Hepatocyte (in vitro differentiated cells): ENCODE measurements at regions not wholly inside any gene's neighbourhood (a gene's known extent, or its start where the extent isn't known, plus 50 kb on each side); places are given as distances from the start of the nearest gene placed in this dataset.

ENCODE experiments used
- DNase-seq: peaks from one replicate; pipeline ENCODE4 v3.0.0-alpha.2; 2016; ENCODE audit warnings: low spot score
- H2AFZ ChIP-seq: fragments of 200-600 bp; sonication (generic); 2 replicates; pipeline ENCODE4 v1.6.0; 2016; ENCODE audit warnings: antibody characterized with exemption, mild to moderate bottlenecking
- H3K27ac ChIP-seq: fragments of 200-600 bp; sonication (generic); 2 replicates; pipeline ENCODE4 v1.5.1; 2016; ENCODE audit warnings: mild to moderate bottlenecking
- H3K27me3 ChIP-seq: fragments of 200-600 bp; sonication (generic); 2 replicates; pipeline ENCODE4 v1.6.1; 2016
- H3K36me3 ChIP-seq: fragments of 200-600 bp; sonication (generic); replicated peaks from 2 replicates; pipeline ENCODE4 v1.5.1; 2016; ENCODE audit warnings: low read depth; ENCODE audit not compliant: insufficient read depth
- H3K4me1 ChIP-seq: fragments of 200-600 bp; sonication (generic); 2 replicates; pipeline ENCODE4 v1.5.1; 2016; ENCODE audit warnings: mild to moderate bottlenecking, moderate library complexity; ENCODE audit not compliant: insufficient read depth
- H3K4me2 ChIP-seq: fragments of 200-600 bp; sonication (generic); 2 replicates; pipeline ENCODE4 v1.6.0; 2016
- H3K4me3 ChIP-seq: fragments of 200-600 bp; sonication (generic); 2 replicates; pipeline ENCODE4 v1.5.1; 2016; ENCODE audit warnings: mild to moderate bottlenecking
- H3K79me2 ChIP-seq: fragments of 200-600 bp; sonication (generic); 2 replicates; pipeline ENCODE4 v1.6.0; 2017; ENCODE audit warnings: mild to moderate bottlenecking
- H3K9me2 ChIP-seq: fragments of 200-600 bp; sonication (generic); replicated peaks from 2 replicates; pipeline ENCODE4 v1.6.0; 2017; ENCODE audit warnings: mild to moderate bottlenecking; ENCODE audit not compliant: insufficient read depth
- H3K9me3 ChIP-seq: fragments of 200-600 bp; sonication (generic); 2 replicates; pipeline ENCODE4 v1.5.1; 2016; ENCODE audit warnings: low read depth, mild to moderate bottlenecking
- H4K20me1 ChIP-seq: fragments of 200-600 bp; sonication (generic); 2 replicates; pipeline ENCODE4 v1.6.0; 2016; ENCODE audit warnings: mild to moderate bottlenecking; ENCODE audit not compliant: insufficient read depth, poor library complexity, severe bottlenecking
- EZH2 ChIP-seq: fragments of 200-600 bp; sonication (generic); IDR thresholded peaks from 2 replicates; pipeline ENCODE4 v1.6.1; 2016; ENCODE audit warnings: antibody characterized with exemption, mild to moderate bottlenecking, borderline replicate concordance
- EZH2phosphoT487 ChIP-seq: fragments of 200-600 bp; sonication (generic); IDR thresholded peaks from one replicate; pipeline ENCODE4 v1.6.1; 2018; ENCODE audit warnings: antibody characterized with exemption, mild to moderate bottlenecking, low read depth, moderate library complexity; ENCODE audit not compliant: unreplicated experiment, severe bottlenecking
- WGBS: methylation state at CpG from one replicate; pipeline ENCODE4 v1.1.6; 2016; ENCODE audit warnings: low lambda C conversion rate; ENCODE audit errors: missing lambda C conversion rate; 5-methylcytosine and 5-hydroxymethylcytosine counted together
- TF ChIP-seq, protein P1 (sequence below): fragments of 200-600 bp; sonication (generic); IDR thresholded peaks from 2 replicates; pipeline ENCODE4 v1.5.1; 2016; ENCODE audit warnings: antibody characterized with exemption, mild to moderate bottlenecking; ENCODE audit not compliant: poor library complexity

DNA sequence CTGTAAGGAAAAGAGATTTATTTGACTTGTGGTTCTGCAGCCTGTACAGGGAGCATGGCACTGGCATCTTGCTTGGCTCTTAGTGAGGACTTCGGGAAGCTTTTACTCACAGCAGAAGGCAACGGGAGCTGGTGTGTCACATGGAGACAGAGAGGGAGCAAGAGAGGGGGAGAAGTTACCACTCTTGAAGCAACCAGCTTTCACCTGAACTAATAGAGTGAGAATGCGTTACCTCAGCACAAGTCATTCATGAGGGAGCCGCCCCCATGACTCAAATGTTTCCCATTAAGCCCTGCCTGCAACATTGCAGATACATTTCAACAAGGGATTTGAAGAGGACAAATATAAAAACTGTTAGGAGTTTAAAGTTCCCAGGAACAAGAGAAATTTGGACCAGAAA lies 190.0 kb downstream of the CYRIA start:
- no peak overlapping the region for H3K4me2 ChIP-seq
- H3K9me3 ChIP-seq, result no peaks in the 10 kb centered on the region
- H3K4me1 ChIP-seq, result no peaks in the 10 kb centered on the region
- TF ChIP-seq EZH2phosphoT487 (no peak), EZH2 (no peak)
- TF ChIP-seq, protein P1, sequence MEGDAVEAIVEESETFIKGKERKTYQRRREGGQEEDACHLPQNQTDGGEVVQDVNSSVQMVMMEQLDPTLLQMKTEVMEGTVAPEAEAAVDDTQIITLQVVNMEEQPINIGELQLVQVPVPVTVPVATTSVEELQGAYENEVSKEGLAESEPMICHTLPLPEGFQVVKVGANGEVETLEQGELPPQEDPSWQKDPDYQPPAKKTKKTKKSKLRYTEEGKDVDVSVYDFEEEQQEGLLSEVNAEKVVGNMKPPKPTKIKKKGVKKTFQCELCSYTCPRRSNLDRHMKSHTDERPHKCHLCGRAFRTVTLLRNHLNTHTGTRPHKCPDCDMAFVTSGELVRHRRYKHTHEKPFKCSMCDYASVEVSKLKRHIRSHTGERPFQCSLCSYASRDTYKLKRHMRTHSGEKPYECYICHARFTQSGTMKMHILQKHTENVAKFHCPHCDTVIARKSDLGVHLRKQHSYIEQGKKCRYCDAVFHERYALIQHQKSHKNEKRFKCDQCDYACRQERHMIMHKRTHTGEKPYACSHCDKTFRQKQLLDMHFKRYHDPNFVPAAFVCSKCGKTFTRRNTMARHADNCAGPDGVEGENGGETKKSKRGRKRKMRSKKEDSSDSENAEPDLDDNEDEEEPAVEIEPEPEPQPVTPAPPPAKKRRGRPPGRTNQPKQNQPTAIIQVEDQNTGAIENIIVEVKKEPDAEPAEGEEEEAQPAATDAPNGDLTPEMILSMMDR, result no peak
- H3K9me2 ChIP-seq, result no peaks in the 10 kb centered on the region
- no peak overlapping the region for H2AFZ ChIP-seq
- WGBS, result 81% methylated on average over 4 of the region's 4 CpGs
- H3K36me3 ChIP-seq, result no peaks in the 10 kb centered on the region
- no peaks in the 10 kb centered on the region for H3K79me2 ChIP-seq
- DNase-seq, result peak; percentile 31
- H4K20me1 ChIP-seq, result no peaks in the 10 kb centered on the region
- no peak overlapping the region for H3K27ac ChIP-seq
- H3K4me3 ChIP-seq, result no peak overlapping the region
- no peaks in the 10 kb centered on the region for H3K27me3 ChIP-seq

DNA sequence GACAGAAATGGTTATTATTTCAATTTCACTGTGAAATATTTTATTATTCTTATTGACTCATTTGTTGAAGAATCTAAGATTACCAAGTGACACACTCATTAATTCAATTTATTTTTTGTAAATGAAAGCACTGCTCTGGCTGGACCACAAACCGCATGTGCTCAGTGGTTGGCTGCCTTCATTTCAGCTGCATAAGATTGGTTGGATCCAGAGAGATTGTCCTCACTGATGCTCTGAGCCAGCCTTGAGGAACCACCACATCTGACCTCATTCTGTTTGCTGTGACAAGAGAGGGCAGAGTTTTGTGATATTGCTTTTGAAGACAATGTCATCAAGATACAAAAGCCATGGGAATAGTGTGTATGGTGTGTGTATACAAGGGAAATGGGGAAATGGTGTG lies 192.1 kb downstream of the CYRIA start:
- Histone ChIP-seq H3K27me3 (no peaks in the 10 kb centered on the region), H3K27ac (no peak overlapping the region), H3K79me2 (no peaks in the 10 kb centered on the region), H3K4me1 (no peaks in the 10 kb centered on the region), H3K9me2 (no peaks in the 10 kb centered on the region), H3K4me2 (no peak overlapping the region), H2AFZ (no peak overlapping the region), H3K4me3 (no peak overlapping the region), H3K9me3 (no peaks in the 10 kb centered on the region), H4K20me1 (no peaks in the 10 kb centered on the region), H3K36me3 (no peaks in the 10 kb centered on the region)
- WGBS, result 94% methylated on average over 1 of the region's 1 CpG
- TF ChIP-seq, protein P1, result no peak
- TF ChIP-seq EZH2 (no peak), EZH2phosphoT487 (no peak)
- no peak for DNase-seq

GRCh38 chr2:16470936-16471490 lies 194.6 kb downstream of the CYRIA start:
- no peak for TF ChIP-seq EZH2
- no peak for TF ChIP-seq EZH2phosphoT487
- TF ChIP-seq, protein P1, result no peak
- no peak overlapping the region for H3K4me2 ChIP-seq
- no peak overlapping the region for H2AFZ ChIP-seq
- 76% methylated on average over 2 of the region's 2 CpGs for WGBS
- H4K20me1 ChIP-seq, result no peaks in the 10 kb centered on the region
- H3K27ac ChIP-seq, result no peak overlapping the region
- no peak for DNase-seq
- H3K4me1 ChIP-seq, result no peaks in the 10 kb centered on the region
- no peaks in the 10 kb centered on the region for H3K9me2 ChIP-seq
- H3K9me3 ChIP-seq, result no peaks in the 10 kb centered on the region
- no peaks in the 10 kb centered on the region for H3K27me3 ChIP-seq
- H3K36me3 ChIP-seq, result no peaks in the 10 kb centered on the region
- no peak overlapping the region for H3K4me3 ChIP-seq
- H3K79me2 ChIP-seq, result no peaks in the 10 kb centered on the region

- Histone ChIP-seq H2AFZ (no peak overlapping the region), H3K4me2 (no peak overlapping the region), H3K36me3 (no peaks in the 10 kb centered on the region), H3K4me1 (no peaks in the 10 kb centered on the region), H3K27ac (no peak overlapping the region), H3K4me3 (no peak overlapping the region), H4K20me1 (no peaks in the 10 kb centered on the region), H3K9me2 (no peaks in the 10 kb centered on the region), H3K27me3 (no peaks in the 10 kb centered on the region), H3K79me2 (no peaks in the 10 kb centered on the region), H3K9me3 (no peaks in the 10 kb centered on the region)
- DNase-seq, result no peak
- WGBS, result 87% methylated on average over 2 of the region's 2 CpGs
- TF ChIP-seq EZH2phosphoT487, result no peak
- no peak for TF ChIP-seq EZH2
- TF ChIP-seq, protein P1, result no peak
Measured at GRCh38 chr2:16466821-16467151, 198.8 kb downstream of the CYRIA start.
